ENCODE measurements at regions not wholly inside any gene's neighbourhood (a gene's known extent, or its start where the extent isn't known, plus 50 kb on each side); places are given as distances from the start of the nearest gene placed in this dataset.
A peak's percentile ranks its signal among the peaks of the same experiment; 100 is the strongest.

GRCh38 chr4:119736559-119736958 lies 108.0 kb upstream of the PDE5A start:
- TF ChIP-seq POLR2A (IDR thresholded peaks at IDR 0.05) (no peak), CTCF (IDR thresholded peaks at IDR 0.05) (no peak)
- DNase-seq (no peak), ATAC-seq (no peak)
- Histone ChIP-seq H3K27me3 (no peaks in the 10 kb centered on the region), H3K4me1 (peaks cover 6% of the 10 kb centered on the region), H3K27ac (peak overlapping the region in 1 of 4 donors; percentile 53), H3K4me3 (no peak overlapping the region), H3K36me3 (replicated peaks in 1 of 2; ENCODE audit: insufficient read depth in 1 of 2, low read depth in 2 of 2) (no peaks in the 10 kb centered on the region), H3K9me3 (no peaks in the 10 kb centered on the region)
- WGBS, 2 donors, result 64 to 66% methylated on average over 2 of the region's 2 CpGs
- intact Hi-C loops (cut with DNase I), result no loop called here

- Histone ChIP-seq H3K36me3 (replicated peaks in 1 of 2; ENCODE audit: insufficient read depth in 1 of 2, low read depth in 2 of 2) (no peaks in the 10 kb centered on the region), H3K27me3 (no peaks in the 10 kb centered on the region), H3K4me1 (peaks cover 20% of the 10 kb centered on the region), H3K27ac (no peak overlapping the region), H3K9me3 (no peaks in the 10 kb centered on the region), H3K4me3 (no peak overlapping the region)
- 80 to 92% methylated on average over 1 of the region's 1 CpG for WGBS, 2 donors
- ATAC-seq, result no peak
- no peak for TF ChIP-seq CTCF (IDR thresholded peaks at IDR 0.05)
- no peak for TF ChIP-seq POLR2A (IDR thresholded peaks at IDR 0.05)
- intact Hi-C loops (cut with DNase I), result no loop called here
- DNase-seq, result no peak
These were observed 106.6 kb upstream of the PDE5A start for GRCh38 chr4:119735165-119735651.

- Histone ChIP-seq H3K4me1 (peaks cover 26% of the 10 kb centered on the region), H3K9me3 (no peaks in the 10 kb centered on the region), H3K4me3 (no peak overlapping the region), H3K36me3 (replicated peaks in 1 of 2; ENCODE audit: insufficient read depth in 1 of 2, low read depth in 2 of 2) (no peaks in the 10 kb centered on the region), H3K27me3 (no peaks in the 10 kb centered on the region), H3K27ac (no peak overlapping the region)
- ATAC-seq, result no peak
- TF ChIP-seq POLR2A (IDR thresholded peaks at IDR 0.05) (no peak), CTCF (IDR thresholded peaks at IDR 0.05) (no peak)
- intact Hi-C loops (cut with DNase I), result no loop called here
- DNase-seq, result no peak
- WGBS, 2 donors, result 88 to 100% methylated on average over 1 of the region's 1 CpG
These were observed 104.8 kb upstream of the PDE5A start for GRCh38 chr4:119733431-119733830.

GRCh38 chr4:119731778-119732177 lies 103.2 kb upstream of the PDE5A start:
- Histone ChIP-seq H3K27ac (peak overlapping the region in 3 of 4 donors; percentile 36 to 60 (median 60)), H3K4me3 (no peak overlapping the region), H3K36me3 (replicated peaks in 1 of 2; ENCODE audit: insufficient read depth in 1 of 2, low read depth in 2 of 2) (no peaks in the 10 kb centered on the region), H3K9me3 (no peaks in the 10 kb centered on the region), H3K4me1 (peaks cover 26% of the 10 kb centered on the region), H3K27me3 (no peaks in the 10 kb centered on the region)
- 74 to 82% methylated on average over 5 of the region's 5 CpGs for WGBS, 2 donors
- no peak for ATAC-seq
- no peak for DNase-seq
- intact Hi-C loops (cut with DNase I), result no loop called here
- TF ChIP-seq CTCF (IDR thresholded peaks at IDR 0.05) (no peak), POLR2A (IDR thresholded peaks at IDR 0.05) (no peak)

GRCh38 chr4:119731146-119731742 lies 102.6 kb upstream of the PDE5A start:
- Histone ChIP-seq H3K4me3 (no peak overlapping the region), H3K27me3 (no peaks in the 10 kb centered on the region), H3K4me1 (peaks cover 26% of the 10 kb centered on the region), H3K27ac (peak overlapping the region in 3 of 4 donors; percentile 36 to 60 (median 60)), H3K36me3 (replicated peaks in 1 of 2; ENCODE audit: insufficient read depth in 1 of 2, low read depth in 2 of 2) (no peaks in the 10 kb centered on the region), H3K9me3 (no peaks in the 10 kb centered on the region)
- ATAC-seq (peak; percentile 39), DNase-seq (no peak)
- intact Hi-C loops (cut with DNase I), result no loop called here
- WGBS, 2 donors, result 32 to 41% methylated on average over 3 of the region's 3 CpGs
- TF ChIP-seq POLR2A (IDR thresholded peaks at IDR 0.05) (no peak), CTCF (IDR thresholded peaks at IDR 0.05) (no peak)
